ENCODE measurements at regions not wholly inside any gene's neighbourhood (a gene's known extent, or its start where the extent isn't known, plus 50 kb on each side); places are given as distances from the start of the nearest gene placed in this dataset.

DNA sequence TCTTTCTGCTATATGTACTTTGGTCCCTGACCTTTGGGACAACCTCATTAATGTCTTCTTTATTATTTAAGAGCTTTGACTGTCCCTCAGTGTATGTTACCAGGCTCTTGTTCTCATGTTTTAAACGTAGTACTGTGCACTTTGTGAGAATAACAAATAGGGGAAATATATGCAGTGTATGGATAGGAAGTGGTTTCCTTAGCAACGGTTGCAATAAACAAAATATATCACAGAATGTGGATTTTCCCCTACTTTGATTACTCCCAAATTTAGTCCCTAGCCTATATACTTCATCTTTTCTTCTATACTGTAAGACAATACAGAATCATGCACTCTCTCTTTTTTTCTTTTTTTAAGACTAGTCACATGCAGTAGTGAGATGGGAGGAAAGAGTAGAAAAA lies 123.8 kb upstream of the AKIRIN2 start:
- TF ChIP-seq, protein P1, sequence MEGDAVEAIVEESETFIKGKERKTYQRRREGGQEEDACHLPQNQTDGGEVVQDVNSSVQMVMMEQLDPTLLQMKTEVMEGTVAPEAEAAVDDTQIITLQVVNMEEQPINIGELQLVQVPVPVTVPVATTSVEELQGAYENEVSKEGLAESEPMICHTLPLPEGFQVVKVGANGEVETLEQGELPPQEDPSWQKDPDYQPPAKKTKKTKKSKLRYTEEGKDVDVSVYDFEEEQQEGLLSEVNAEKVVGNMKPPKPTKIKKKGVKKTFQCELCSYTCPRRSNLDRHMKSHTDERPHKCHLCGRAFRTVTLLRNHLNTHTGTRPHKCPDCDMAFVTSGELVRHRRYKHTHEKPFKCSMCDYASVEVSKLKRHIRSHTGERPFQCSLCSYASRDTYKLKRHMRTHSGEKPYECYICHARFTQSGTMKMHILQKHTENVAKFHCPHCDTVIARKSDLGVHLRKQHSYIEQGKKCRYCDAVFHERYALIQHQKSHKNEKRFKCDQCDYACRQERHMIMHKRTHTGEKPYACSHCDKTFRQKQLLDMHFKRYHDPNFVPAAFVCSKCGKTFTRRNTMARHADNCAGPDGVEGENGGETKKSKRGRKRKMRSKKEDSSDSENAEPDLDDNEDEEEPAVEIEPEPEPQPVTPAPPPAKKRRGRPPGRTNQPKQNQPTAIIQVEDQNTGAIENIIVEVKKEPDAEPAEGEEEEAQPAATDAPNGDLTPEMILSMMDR (IDR thresholded peaks at IDR 0.05), result no peak
- peaks cover 20% of the 10 kb centered on the region for H3K27me3 Mint-ChIP-seq (ENCODE audit: low read depth, poor library complexity)
- H3K27ac Mint-ChIP-seq, result peak overlapping the region; percentile 44
- H3K4me3 Mint-ChIP-seq, result no peak overlapping the region
- peaks cover 5% of the 10 kb centered on the region for H3K36me3 Mint-ChIP-seq (ENCODE audit: low read depth)
- no peak for DNase-seq
- H3K4me1 Mint-ChIP-seq, result peaks cover 28% of the 10 kb centered on the region
- peaks cover 4% of the 10 kb centered on the region for H3K9me3 Mint-ChIP-seq

DNA sequence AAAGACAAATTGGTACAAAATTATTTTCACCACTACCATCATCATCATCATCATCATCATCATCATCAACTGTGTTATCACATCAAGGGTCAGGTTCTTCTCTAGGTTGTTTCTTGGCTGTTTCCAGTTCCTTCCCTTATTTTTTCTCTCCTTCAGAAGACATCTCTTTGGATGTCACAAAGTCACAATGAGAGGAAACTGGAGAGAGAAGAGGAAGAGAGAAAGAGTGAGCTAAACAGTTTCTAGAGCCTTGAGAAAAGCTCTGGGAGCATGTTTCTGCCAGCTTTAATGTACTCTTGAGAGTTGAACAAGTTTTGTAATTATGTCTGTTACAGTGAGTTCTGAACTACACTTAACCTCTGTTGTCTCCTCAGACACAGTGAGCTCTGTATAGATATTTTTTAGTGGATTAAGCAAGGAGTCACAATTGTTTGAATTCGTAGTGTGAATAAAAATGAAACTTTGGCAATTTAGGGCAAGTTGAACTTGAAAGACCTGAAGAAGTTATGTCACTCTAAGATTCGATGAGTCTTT lies 123.0 kb upstream of the AKIRIN2 start:
- H3K27ac Mint-ChIP-seq, result no peak overlapping the region

DNA sequence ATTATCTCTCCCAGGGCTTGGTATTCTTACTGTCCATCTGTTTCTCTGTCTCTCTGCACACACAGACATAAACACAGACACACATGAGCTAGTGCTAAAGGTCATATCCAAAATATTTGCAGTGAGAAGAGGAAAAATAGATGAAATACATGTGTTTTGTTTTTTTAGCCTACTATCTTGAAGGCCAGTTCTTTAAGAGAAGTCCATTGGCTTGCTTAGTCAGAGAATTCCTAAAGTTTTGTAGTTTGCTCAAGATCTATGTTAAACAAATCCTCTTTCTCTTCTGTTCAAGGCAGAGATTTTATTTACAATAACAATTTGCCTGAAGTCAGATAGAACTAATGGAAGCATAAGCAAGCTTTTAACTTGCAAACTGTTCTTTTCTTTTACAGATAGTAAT lies 120.0 kb upstream of the AKIRIN2 start:
- Mint-ChIP-seq H3K9me3 (no peaks in the 10 kb centered on the region), H3K27ac (no peak overlapping the region), H3K4me1 (peaks cover 12% of the 10 kb centered on the region), H3K27me3 (ENCODE audit: low read depth, poor library complexity) (peaks cover 11% of the 10 kb centered on the region), H3K4me3 (no peak overlapping the region), H3K36me3 (ENCODE audit: low read depth) (no peaks in the 10 kb centered on the region)
- DNase-seq, result no peak
- TF ChIP-seq, protein P1 (IDR thresholded peaks at IDR 0.05), result no peak

More for the DNA sequence above, 123.0 kb upstream of the AKIRIN2 start:
- Mint-ChIP-seq H3K36me3 (ENCODE audit: low read depth) (peaks cover 5% of the 10 kb centered on the region), H3K4me1 (peaks cover 22% of the 10 kb centered on the region), H3K9me3 (peaks cover 4% of the 10 kb centered on the region), H3K4me3 (no peak overlapping the region), H3K27me3 (ENCODE audit: low read depth, poor library complexity) (peaks cover 18% of the 10 kb centered on the region)
- TF ChIP-seq, protein P1 (IDR thresholded peaks at IDR 0.05), result no peak
- no peak for DNase-seq

DNA sequence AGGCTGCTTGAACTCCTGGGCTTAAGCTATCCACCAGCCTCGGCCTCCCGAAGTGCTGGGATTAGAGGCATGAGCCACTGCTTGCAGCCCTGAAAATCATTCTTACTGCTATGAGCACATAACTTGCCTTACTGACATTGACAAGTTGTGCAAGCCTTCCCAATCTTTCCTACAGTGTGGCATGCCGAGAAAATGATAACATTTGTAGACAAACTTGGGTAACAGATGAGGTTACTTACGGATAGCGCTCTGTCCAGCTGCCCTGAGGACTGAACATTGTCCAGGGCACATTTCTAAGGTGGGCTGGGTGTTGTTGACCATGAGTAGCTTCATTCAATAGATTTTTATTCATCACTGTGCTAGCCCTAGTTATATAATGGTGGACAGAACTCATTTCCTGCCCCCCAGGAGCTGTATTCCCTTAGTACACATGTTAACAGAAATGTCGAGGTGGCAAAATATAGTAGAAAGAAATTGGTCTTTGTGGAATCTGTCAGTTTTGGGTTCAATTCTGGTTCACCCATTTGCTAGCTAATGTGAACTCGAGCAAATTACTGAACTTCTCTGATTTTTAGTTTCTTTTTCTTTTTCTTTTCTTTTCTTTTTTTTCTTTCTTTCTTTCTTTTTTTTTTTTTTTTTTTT lies 118.4 kb upstream of the AKIRIN2 start:
- no peaks in the 10 kb centered on the region for H3K9me3 Mint-ChIP-seq
- H3K27ac Mint-ChIP-seq, result no peak overlapping the region
- H3K36me3 Mint-ChIP-seq (ENCODE audit: low read depth), result no peaks in the 10 kb centered on the region
- H3K4me1 Mint-ChIP-seq, result peaks cover 1% of the 10 kb centered on the region
- H3K27me3 Mint-ChIP-seq (ENCODE audit: low read depth, poor library complexity), result peaks cover 12% of the 10 kb centered on the region
- no peak overlapping the region for H3K4me3 Mint-ChIP-seq
- TF ChIP-seq, protein P1 (IDR thresholded peaks at IDR 0.05), result no peak
- no peak for DNase-seq

DNA sequence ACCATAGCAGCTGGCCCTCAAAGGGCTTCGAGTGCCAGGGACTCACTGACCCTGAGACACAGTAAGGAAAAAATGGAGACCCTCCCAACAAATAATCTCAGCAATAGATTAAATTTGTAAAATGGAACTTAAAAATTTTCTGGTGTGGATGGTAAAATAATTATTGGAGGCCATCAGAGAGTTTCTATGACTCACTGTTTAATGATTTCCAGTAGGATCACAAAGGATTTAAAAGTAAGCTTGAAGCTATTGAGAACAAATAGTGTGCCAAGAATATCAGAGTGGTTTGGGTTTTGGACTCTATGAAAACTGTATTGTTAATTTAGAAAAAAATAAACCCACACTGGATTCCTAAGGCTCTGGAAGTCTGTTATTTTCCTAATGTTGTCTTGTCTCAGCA lies 115.2 kb upstream of the AKIRIN2 start:
- Mint-ChIP-seq H3K36me3 (ENCODE audit: low read depth) (no peaks in the 10 kb centered on the region), H3K27me3 (ENCODE audit: low read depth, poor library complexity) (peaks cover 9% of the 10 kb centered on the region), H3K9me3 (no peaks in the 10 kb centered on the region), H3K27ac (no peak overlapping the region), H3K4me1 (peaks cover 2% of the 10 kb centered on the region), H3K4me3 (no peak overlapping the region)
- TF ChIP-seq, protein P1 (IDR thresholded peaks at IDR 0.05), result no peak
- DNase-seq, result no peak

DNA sequence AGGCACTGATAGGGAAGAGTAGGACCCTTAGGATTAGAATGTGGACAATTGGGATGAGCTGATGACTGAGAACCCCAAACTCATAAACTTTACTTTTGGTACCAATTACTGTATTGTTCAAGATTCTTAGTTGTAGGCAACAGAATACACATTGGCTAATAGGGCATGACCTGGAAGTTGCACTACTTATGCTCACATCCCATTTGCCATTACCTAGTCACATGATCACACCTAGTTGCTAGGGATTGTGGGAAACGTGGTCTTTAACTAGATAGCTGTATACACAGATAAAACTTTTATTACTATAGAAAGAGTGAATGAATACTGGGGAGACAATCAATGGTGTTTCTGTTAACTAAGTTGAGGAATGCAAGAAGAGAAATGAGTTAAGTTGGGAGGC lies 113.4 kb upstream of the AKIRIN2 start:
- Mint-ChIP-seq H3K4me3 (no peak overlapping the region), H3K9me3 (no peaks in the 10 kb centered on the region), H3K36me3 (ENCODE audit: low read depth) (no peaks in the 10 kb centered on the region), H3K4me1 (peaks cover 5% of the 10 kb centered on the region), H3K27me3 (ENCODE audit: low read depth, poor library complexity) (peaks cover 9% of the 10 kb centered on the region), H3K27ac (no peak overlapping the region)
- no peak for DNase-seq
- TF ChIP-seq, protein P1 (IDR thresholded peaks at IDR 0.05), result no peak
